ENCODE measurements at regions not wholly inside any gene's neighbourhood (a gene's known extent, or its start where the extent isn't known, plus 50 kb on each side); places are given as distances from the start of the nearest gene placed in this dataset.

GRCh38 chr2:223383315-223383714 lies 218.8 kb downstream of the SCG2 start:
- FAIRE-seq = no peak
- no peak for DNase-seq (ENCODE audit: low spot score)

GRCh38 chr2:223386189-223386588 lies 216.0 kb downstream of the SCG2 start:
- FAIRE-seq (no peak), DNase-seq (ENCODE audit: low spot score) (no peak)

GRCh38 chr2:223386984-223387383 lies 215.2 kb downstream of the SCG2 start:
- FAIRE-seq (no peak), DNase-seq (ENCODE audit: low spot score) (no peak)

DNA sequence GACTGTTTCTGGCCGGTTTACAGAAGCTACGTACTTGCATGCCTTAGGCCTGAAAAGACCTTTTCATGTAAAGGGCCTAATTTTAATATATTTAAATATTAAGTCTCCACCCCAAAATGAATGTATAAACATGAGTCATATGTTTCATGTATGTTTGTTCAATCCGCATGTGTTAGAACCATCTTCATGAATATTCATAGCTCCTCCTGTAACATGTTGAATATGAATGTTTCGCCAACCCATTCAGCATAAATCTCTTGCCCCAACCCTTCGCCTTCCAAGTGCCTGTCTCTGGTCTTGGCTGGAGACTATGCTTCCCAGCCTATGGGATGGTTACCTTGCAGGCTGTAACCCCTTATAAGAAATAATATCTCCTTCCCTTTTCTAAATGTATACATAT lies 212.5 kb downstream of the SCG2 start:
- FAIRE-seq = no peak

DNA sequence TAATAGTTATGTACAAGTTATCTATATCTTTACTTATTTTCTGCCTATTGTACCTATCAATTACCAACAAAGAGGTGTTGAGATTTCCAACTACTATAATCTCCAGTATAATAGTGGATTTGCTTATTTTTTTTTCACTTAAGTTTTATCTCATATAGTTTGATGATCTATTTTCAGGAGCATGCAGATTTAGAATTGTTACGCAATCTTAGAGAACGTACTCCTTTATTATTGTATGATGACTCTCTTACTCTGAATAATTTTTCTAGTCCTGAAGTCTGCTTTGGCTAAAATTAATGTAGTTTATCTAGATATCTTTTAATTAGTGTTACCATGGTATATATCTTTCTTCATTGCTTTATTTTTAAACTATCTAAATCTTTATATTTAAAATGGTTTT lies 205.2 kb downstream of the SCG2 start:
- FAIRE-seq (no peak), DNase-seq (ENCODE audit: low spot score) (no peak)

More for the DNA sequence above, 212.5 kb downstream of the SCG2 start:
- DNase-seq (ENCODE audit: low spot score) = no peak

DNA sequence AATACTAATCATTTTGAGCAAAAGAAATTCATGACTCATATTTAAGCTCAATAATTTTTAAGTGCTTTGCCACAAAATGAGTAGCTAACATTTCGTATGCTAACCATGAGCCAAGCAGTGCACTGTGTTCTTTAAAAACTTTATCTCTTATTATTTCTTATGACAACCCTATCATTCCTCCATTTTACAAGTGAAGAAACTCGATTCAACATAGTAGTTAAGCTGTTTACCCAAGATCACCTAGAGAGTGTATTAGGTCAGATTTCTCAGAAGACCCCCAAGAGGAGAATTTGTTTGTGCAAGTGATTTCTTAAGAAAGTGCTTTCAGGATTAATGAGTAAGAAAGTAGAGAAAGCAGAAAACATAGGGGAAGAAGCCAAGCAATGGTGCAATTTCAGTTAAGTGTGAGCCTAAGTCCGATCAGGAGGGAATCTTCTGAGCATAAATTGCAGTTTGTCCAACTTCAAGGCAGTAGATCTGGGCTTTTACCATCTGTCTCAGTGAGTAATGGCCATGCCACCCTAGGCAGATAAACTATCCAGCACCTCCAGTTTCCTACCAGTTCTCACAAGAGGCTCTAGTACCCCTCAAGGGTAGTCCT lies 202.7 kb downstream of the SCG2 start:
- DNase-seq (ENCODE audit: low spot score) = no peak
- FAIRE-seq = no peak

GRCh38 chr2:223404616-223405015 lies 197.5 kb downstream of the SCG2 start:
- no peak for DNase-seq (ENCODE audit: low spot score)
- no peak for FAIRE-seq

DNA sequence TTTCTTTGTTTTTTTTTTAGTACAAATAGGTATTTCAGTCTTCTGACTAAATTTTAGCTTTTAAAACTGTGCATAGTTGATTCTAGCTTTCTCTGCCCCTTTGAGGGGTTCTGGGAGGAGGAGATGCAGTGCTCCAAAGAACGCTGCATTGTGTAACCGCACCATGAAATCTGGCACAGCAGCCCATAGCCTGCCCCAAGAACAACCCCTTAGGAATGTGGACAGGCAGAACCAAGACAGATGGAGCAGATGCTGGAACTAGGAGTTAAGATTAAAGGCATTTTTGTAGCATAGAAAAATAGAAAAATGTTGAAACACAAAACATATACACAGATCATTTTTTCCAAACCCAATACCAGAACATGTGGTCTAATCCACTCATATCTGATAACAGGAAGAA lies 187.5 kb downstream of the SCG2 start:
- DNase-seq (ENCODE audit: low spot score) = no peak
- no peak for FAIRE-seq

- FAIRE-seq = no peak
- no peak for DNase-seq (ENCODE audit: low spot score)
Observed at GRCh38 chr2:223415071-223415470, 187.1 kb downstream of the SCG2 start.

GRCh38 chr2:223416815-223417610 lies 185.1 kb downstream of the SCG2 start:
- FAIRE-seq (no peak), DNase-seq (ENCODE audit: low spot score) (no peak)

GRCh38 chr2:223418131-223418530 lies 184.0 kb downstream of the SCG2 start:
- peak; percentile 81 for FAIRE-seq
- DNase-seq (ENCODE audit: low spot score) = peak; percentile 26

GRCh38 chr2:223418604-223419199 lies 183.5 kb downstream of the SCG2 start:
- DNase-seq (ENCODE audit: low spot score) = no peak
- FAIRE-seq = no peak

- DNase-seq (ENCODE audit: low spot score) (no peak), FAIRE-seq (no peak)
Observed at GRCh38 chr2:223420048-223420447, 182.1 kb downstream of the SCG2 start.

- DNase-seq (ENCODE audit: low spot score) (no peak), FAIRE-seq (no peak)
Observed at GRCh38 chr2:223431479-223431878, 170.7 kb downstream of the SCG2 start.

DNA sequence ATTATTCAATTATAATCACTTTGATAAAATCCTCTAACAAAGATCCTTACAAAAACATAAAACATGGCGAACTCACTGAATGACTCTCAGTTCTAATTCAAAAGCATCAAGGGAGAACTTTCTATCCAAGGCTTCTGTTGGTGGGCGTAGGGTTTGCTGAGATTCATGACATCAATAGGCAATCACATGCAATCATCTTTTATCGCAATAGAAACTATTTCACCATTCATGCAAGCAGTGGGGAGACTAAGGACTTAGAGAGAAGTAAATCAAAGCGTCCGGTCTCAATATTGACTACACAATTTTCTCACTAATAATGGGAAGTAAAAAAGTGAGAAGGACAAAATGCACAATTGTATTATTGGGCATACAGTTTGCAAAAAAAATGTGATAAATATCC lies 168.7 kb downstream of the SCG2 start:
- DNase-seq (ENCODE audit: low spot score) (no peak), FAIRE-seq (no peak)

DNA sequence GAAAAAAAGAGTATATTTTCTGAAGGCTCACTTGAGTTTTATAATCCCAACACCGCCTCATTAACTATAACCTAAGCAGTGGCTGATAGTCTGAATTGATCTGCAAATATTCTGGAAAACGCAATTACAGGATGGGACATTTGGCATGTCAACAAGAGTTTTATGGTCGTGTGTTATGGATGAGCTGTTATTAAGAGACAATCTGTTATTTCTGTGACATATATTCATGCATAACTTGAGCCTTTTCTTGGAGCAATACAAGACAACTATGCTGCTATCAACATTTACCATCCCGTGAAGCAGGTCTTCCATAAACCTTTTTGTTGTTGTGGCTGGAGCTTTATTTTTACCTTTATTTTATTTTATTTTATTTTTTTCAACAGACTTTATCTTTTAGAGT lies 164.4 kb downstream of the SCG2 start:
- DNase-seq (ENCODE audit: low spot score) = no peak
- FAIRE-seq = no peak

- FAIRE-seq (no peak), DNase-seq (ENCODE audit: low spot score) (no peak)
Observed at GRCh38 chr2:223439184-223439583, 163.0 kb downstream of the SCG2 start.

DNA sequence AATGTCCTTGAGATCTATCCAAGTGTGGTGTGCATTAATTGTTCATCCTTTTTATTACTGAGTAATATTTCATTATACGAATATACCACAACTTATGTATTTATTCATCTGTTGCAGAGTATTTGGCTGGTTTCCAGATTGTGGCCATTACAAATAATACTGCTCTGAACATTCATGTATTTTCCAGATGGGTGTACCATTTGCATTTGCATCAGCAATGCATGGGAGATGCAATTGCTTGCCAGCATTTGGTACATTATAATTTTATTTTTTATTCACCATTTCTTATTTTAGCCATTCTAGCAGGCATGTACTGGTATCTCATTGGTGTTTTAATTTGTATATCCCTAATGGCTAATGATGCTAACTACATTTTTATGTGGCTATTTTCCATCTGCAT lies 162.4 kb downstream of the SCG2 start:
- DNase-seq (ENCODE audit: low spot score) = no peak
- no peak for FAIRE-seq

DNA sequence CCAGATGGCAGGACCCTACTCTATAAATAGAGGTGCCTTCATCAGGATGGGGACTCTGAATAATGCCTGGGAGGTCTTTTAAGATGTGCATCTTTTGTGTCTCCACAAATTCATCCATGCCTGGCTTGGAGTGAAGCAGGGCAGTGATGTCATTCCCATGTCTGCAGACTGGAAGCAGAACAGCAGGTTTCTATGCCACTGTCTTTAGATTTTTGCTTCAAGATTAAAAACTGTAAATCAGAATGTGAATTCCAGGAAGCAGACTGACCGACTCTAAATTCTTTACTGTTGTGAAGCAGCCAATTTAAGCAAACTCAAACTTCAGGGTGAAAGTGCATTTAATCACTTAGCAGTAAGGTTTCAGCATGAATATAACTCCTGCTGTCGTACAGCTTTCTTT lies 159.3 kb downstream of the SCG2 start:
- DNase-seq (ENCODE audit: low spot score) = no peak
- FAIRE-seq = no peak

DNA sequence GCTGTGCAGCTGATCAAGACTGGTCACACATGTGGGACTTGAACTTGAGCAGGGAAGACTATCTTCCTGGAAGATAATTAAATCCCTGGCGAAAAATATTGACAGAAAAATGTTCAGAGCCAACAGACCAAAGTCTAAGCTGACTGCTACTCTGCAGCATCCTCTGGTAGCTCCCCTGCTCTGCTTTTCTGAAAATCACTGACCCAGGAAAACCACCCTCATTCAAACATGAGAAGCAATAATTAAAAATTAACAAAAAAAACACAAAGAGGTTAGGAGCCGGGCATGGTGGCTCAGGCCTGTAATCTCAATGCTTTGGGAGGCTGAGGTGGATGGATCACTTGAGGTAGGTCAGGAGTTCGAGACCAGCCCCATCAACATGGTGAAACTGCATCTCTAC lies 151.9 kb downstream of the SCG2 start:
- FAIRE-seq (no peak), DNase-seq (ENCODE audit: low spot score) (no peak)

DNA sequence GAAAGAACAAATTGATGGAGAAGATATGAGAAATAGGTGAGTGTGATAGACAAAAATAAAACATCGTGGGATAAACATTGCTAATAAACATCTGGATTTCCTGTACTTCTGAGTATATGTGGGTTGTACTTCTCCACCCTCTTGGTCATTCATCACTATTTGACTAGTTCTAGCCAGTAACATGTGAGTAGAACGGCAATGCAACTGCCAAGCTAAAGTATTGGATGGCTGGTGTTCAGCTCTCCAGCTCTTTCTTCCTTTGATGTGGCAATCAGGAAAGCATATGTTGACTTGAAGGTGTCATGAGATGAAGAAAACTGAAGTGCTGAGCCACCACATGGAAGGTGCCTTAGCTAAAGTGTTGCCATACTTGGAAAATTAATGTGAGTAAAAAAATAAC lies 144.9 kb downstream of the SCG2 start:
- no peak for DNase-seq (ENCODE audit: low spot score)
- no peak for FAIRE-seq

DNA sequence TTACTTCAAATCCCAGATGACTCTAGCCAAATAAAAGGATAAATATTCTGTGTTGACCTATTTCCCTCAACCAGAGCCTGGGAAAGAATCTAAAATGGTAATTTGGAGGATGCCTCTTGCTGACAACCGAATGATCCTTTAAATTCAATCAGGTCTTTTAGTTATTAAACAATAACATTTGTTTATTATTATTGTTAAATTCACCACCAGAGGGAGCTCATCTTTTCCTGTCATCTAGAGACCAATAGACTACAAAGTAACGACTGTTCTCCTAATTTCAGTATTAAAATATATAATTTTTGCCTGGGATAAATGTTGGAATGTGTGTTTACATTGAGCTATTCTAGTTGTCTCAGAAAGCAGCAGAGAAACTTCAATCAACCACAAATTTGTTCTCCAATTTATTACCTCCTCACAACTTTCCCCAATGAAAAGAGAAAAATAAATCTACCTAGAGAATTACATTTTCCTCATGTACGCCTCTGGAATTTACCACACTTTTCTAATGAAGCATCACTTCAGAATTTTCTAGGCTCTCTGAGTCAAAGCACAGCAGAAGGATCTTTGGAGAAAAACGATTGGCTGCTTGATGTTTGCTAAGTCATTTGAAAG lies 142.7 kb downstream of the SCG2 start:
- DNase-seq (ENCODE audit: low spot score) = no peak
- no peak for FAIRE-seq

All from RCC 7860 (cell line).